IMR-90 (cell line): ENCODE measurements at regions not wholly inside any gene's neighbourhood (a gene's known extent, or its start where the extent isn't known, plus 50 kb on each side); places are given as distances from the start of the nearest gene placed in this dataset.

Source experiments
- ATAC-seq: fragments of 200-7000 bp; cut with Tn5 transposase; 2 replicates; pipeline ENCODE4 v1.9.1; 2020; ENCODE audit warnings: low read depth, mild to moderate bottlenecking, moderate library complexity
- BruUV-seq: library from RNA; stranded (reverse); fragments of 400-500 nt; replicated peaks from 2 replicates; lab custom pipeline; 2021; lab: Mats Ljungman, UMichigan
- CTCF ChIA-PET: fragments of 300-600 bp; formaldehyde crosslinking; extraction: SDS; loops from one replicate; lab custom pipeline; 2021; ENCODE audit warnings: antibody characterized with exemption; lab: Yijun Ruan, JAX
- POLR2A ChIA-PET: fragments of 300-600 bp; sonication (Branson Sonifier 250); formaldehyde crosslinking; loops from one replicate; lab custom pipeline; 2022; ENCODE audit warnings: antibody characterized with exemption; ENCODE audit not compliant: unreplicated experiment; lab: Charles Lee
- DNase-seq: peaks from one replicate; pipeline ENCODE4 v3.0.0; 2013
- H2AFZ ChIP-seq: replicated peaks from 2 replicates; pipeline ENCODE3; 2013; ENCODE audit warnings: low read length, mild to moderate bottlenecking; ENCODE audit not compliant: poor library complexity
- H2AK5ac ChIP-seq: 2 replicates; pipeline ENCODE4 v1.6.1; 2013; ENCODE audit warnings: low read depth, low read length, inconsistent platforms
- H2AK9ac ChIP-seq: replicated peaks from 2 replicates; pipeline ENCODE3; 2013; ENCODE audit warnings: mild to moderate bottlenecking, low read depth, low read length, moderate library complexity; ENCODE audit not compliant: poor library complexity
- H2BK120ac ChIP-seq: 2 replicates; pipeline ENCODE4 v1.6.1; 2013; ENCODE audit warnings: low read depth, low read length, inconsistent platforms
- H2BK15ac ChIP-seq: 3 replicates; pipeline ENCODE4 v1.6.1; 2013; ENCODE audit warnings: low read depth, low read length, inconsistent platforms
- H2BK20ac ChIP-seq: 2 replicates; pipeline ENCODE4 v1.6.1; 2013; ENCODE audit warnings: low read depth, mild to moderate bottlenecking, inconsistent platforms, low read length, moderate library complexity
- H2BK5ac ChIP-seq: 2 replicates; pipeline ENCODE4 v1.6.1; 2013; ENCODE audit warnings: mild to moderate bottlenecking, low read depth, low read length, inconsistent platforms; ENCODE audit not compliant: poor library complexity, severe bottlenecking
- H3K14ac ChIP-seq: replicated peaks from 2 replicates; pipeline ENCODE4 v1.6.1; 2013; ENCODE audit warnings: low read depth, low read length, inconsistent platforms
- H3K18ac ChIP-seq: 2 replicates; pipeline ENCODE4 v1.6.1; 2013; ENCODE audit warnings: low read depth, low read length, control low read depth
- H3K23ac ChIP-seq: 2 replicates; pipeline ENCODE4 v1.6.1; 2013; ENCODE audit warnings: low read depth, low read length, inconsistent platforms
- H3K27ac ChIP-seq: 2 replicates; pipeline ENCODE4 v1.5.1; 2013; ENCODE audit warnings: mild to moderate bottlenecking, control low read depth, low read length; ENCODE audit not compliant: insufficient read depth
- H3K27me3 ChIP-seq: 2 replicates; pipeline ENCODE4 v1.6.1; 2013; ENCODE audit warnings: low read length; ENCODE audit not compliant: control insufficient read depth, insufficient read depth
- H3K36me3 ChIP-seq: 2 replicates; pipeline ENCODE4 v1.6.1; 2013; ENCODE audit warnings: low read length, mixed read lengths; ENCODE audit not compliant: control insufficient read depth, insufficient read depth
- H3K4ac ChIP-seq: 2 replicates; pipeline ENCODE4 v1.6.1; 2013; ENCODE audit warnings: low read depth, low read length, inconsistent platforms
- H3K4me1 ChIP-seq: 2 replicates; pipeline ENCODE4 v1.6.1; 2013; ENCODE audit warnings: low read length, mixed read lengths; ENCODE audit not compliant: control insufficient read depth, insufficient read depth
- H3K4me2 ChIP-seq: 2 replicates; pipeline ENCODE4 v1.6.1; 2013; ENCODE audit warnings: low read depth, mild to moderate bottlenecking, control low read depth, low read length, moderate library complexity
- H3K4me3 ChIP-seq: 2 replicates; pipeline ENCODE4 v1.5.1; 2013; ENCODE audit warnings: low read depth, mild to moderate bottlenecking, control low read depth, low read length, moderate library complexity; ENCODE audit not compliant: insufficient read depth
- H3K56ac ChIP-seq: 2 replicates; pipeline ENCODE4 v1.6.1; 2013; ENCODE audit warnings: low read length, inconsistent platforms; ENCODE audit not compliant: insufficient read depth; ENCODE audit errors: extremely low read depth
- H3K79me1 ChIP-seq, 2 experiments: 2 replicates each; pipeline ENCODE4 v1.6.1; 2013; ENCODE audit warnings: low read length in 2 of 2, inconsistent platforms in 1 of 2, low read depth in 1 of 2
- H3K9ac ChIP-seq: 2 replicates; pipeline ENCODE4 v1.6.1; 2013; ENCODE audit warnings: low read depth, low read length, control low read depth
- H3K9me1 ChIP-seq: 2 replicates; pipeline ENCODE4 v1.6.1; 2013; ENCODE audit warnings: low read length, inconsistent platforms; ENCODE audit not compliant: insufficient read depth
- H3K9me3 ChIP-seq: 2 replicates; pipeline ENCODE4 v1.6.1; 2013; ENCODE audit warnings: low read length; ENCODE audit not compliant: control insufficient read depth, insufficient read depth
- H4K20me1 ChIP-seq: 2 replicates; pipeline ENCODE4 v1.6.1; 2013; ENCODE audit warnings: low read length, inconsistent platforms; ENCODE audit not compliant: insufficient read depth
- H4K5ac ChIP-seq: 2 replicates; pipeline ENCODE4 v1.6.1; 2013; ENCODE audit warnings: mild to moderate bottlenecking, low read depth, low read length, control low read depth
- H4K8ac ChIP-seq, 2 experiments: 2 replicates each; pipeline ENCODE4 v1.6.1; 2013; ENCODE audit warnings: low read depth in 2 of 2, low read length in 2 of 2, control low read depth in 1 of 2, inconsistent platforms in 1 of 2
- H4K91ac ChIP-seq: 2 replicates; pipeline ENCODE4 v1.6.1; 2013; ENCODE audit warnings: low read depth, low read length, inconsistent platforms; ENCODE audit not compliant: insufficient read depth
- BHLHE40 ChIP-seq: fragments of 150-350 bp; IDR thresholded peaks from 2 replicates; pipeline ENCODE4 v1.6.1; 2016; ENCODE audit warnings: mild to moderate bottlenecking, low read depth, low read length
- CHD1 ChIP-seq: IDR thresholded peaks from 2 replicates; pipeline ENCODE4 v1.6.1; 2012; ENCODE audit warnings: low read depth, low read length, improper control_type of control experiment
- ELK1 ChIP-seq: fragments of 150-350 bp; IDR thresholded peaks from 2 replicates; pipeline ENCODE4 v1.6.1; 2016; ENCODE audit warnings: low read depth, mild to moderate bottlenecking, low read length, moderate library complexity, borderline replicate concordance
- FOS ChIP-seq: fragments of 150-350 bp; IDR thresholded peaks from 2 replicates; pipeline ENCODE4 v1.6.1; 2016; ENCODE audit warnings: low read depth, low read length
- MAFK ChIP-seq: IDR thresholded peaks from 2 replicates; pipeline ENCODE4 v1.6.1; 2012; ENCODE audit warnings: low read depth, low read length, improper control_type of control experiment
- MAZ ChIP-seq: IDR thresholded peaks from 2 replicates; pipeline ENCODE4 v1.6.1; 2012; ENCODE audit warnings: low read depth, mild to moderate bottlenecking, low read length, improper control_type of control experiment, moderate library complexity, borderline replicate concordance
- POLR2A ChIP-seq: IDR thresholded peaks from 2 replicates; pipeline ENCODE4 v1.6.1; 2012; ENCODE audit warnings: mild to moderate bottlenecking, low read depth, low read length
- RAD21 ChIP-seq: IDR thresholded peaks from 2 replicates; pipeline ENCODE4 v1.6.1; 2012; ENCODE audit warnings: low read length, improper control_type of control experiment
- RCOR1 ChIP-seq: IDR thresholded peaks from 2 replicates; pipeline ENCODE4 v1.6.1; 2012; ENCODE audit warnings: mild to moderate bottlenecking, low read length, improper control_type of control experiment; ENCODE audit not compliant: insufficient replicate concordance
- RFX5 ChIP-seq: IDR thresholded peaks from 2 replicates; pipeline ENCODE4 v1.8.0; 2012; ENCODE audit warnings: low read depth, mild to moderate bottlenecking, low read length, moderate library complexity
- SMC3 ChIP-seq: fragments of 150-350 bp; IDR thresholded peaks from 2 replicates; pipeline ENCODE4 v1.6.1; 2016; ENCODE audit warnings: low read depth, mild to moderate bottlenecking, antibody characterized with exemption, low read length, moderate library complexity
- WGBS, 2 experiments: methylation state at CpG; one replicate each; pipeline versions ENCODE4 v1.1.5 to v1.1.7; 2013; ENCODE audit warnings: missing lambda C conversion rate in 2 of 2; ENCODE audit not compliant: insufficient read length in 1 of 2; ENCODE audit errors: extremely low coverage in 2 of 2; 5-methylcytosine and 5-hydroxymethylcytosine counted together
- dilution Hi-C: fragments of 300-500 bp; cut with HindIII; formaldehyde crosslinking; loops from one replicate; pipeline ENCODE4 v1.14.3; 2018; ENCODE audit warnings: low sequenced_read_pairs; ENCODE audit not compliant: unreplicated experiment
- in situ Hi-C: fragments of 300-500 bp; cut with MboI; formaldehyde crosslinking; loops from 3 replicates; pipeline ENCODE4 v1.14.3; 2019; ENCODE audit warnings: low sequenced_read_pairs, inconsistent platforms, mixed read lengths
- intact Hi-C: fragments of 100-400 bp; cut with micrococcal nuclease; formaldehyde crosslinking; loops from 2 replicates; pipeline ENCODE4 v1.10.0; 2022

DNA sequence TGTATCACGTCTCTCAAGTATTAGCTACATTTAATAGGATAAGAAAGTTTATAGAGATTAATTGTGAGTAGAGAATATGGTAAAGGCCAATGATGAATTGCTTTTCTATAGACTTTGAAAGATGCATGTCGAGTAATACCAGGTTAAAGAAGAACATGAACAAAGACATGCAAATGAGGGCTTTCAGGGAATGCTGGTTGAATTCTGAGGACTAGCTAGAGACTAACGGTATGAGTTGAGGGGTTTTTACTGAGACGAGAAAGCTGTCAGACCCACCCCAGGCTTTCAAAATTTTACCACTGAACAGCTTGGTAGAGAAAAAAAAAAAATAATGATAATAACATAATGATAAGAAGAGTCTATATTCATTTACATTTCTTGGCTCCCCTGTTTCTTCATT lies 796.0 kb upstream of the CDH8 start:
- H4K5ac ChIP-seq, result no peak overlapping the region
- H2AK9ac ChIP-seq, result no peak overlapping the region
- H2BK120ac ChIP-seq, result no peak overlapping the region
- H4K91ac ChIP-seq, result no peak overlapping the region
- H2BK15ac ChIP-seq, result no peak overlapping the region
- no peak overlapping the region for H2BK20ac ChIP-seq
- in situ Hi-C loops (no loop called here), intact Hi-C loops (no loop called here), dilution Hi-C loops (no loop called here)
- CTCF ChIA-PET, result no interaction called here
- no peak overlapping the region for H4K8ac ChIP-seq
- no peak for TF ChIP-seq MAFK
- no peak for TF ChIP-seq ELK1
- no peak for TF ChIP-seq RFX5
- TF ChIP-seq RAD21, result no peak
- TF ChIP-seq SMC3, result no peak
- TF ChIP-seq MAZ, result no peak
- TF ChIP-seq RCOR1, result no peak
- TF ChIP-seq BHLHE40, result no peak
- TF ChIP-seq FOS, result no peak
- TF ChIP-seq POLR2A, result no peak
- no peak for TF ChIP-seq CHD1
- no peak overlapping the region for H2AK5ac ChIP-seq
- H3K4me3 ChIP-seq, result no peak overlapping the region
- H3K9me3 ChIP-seq, result peaks cover 10% of the 10 kb centered on the region
- no peaks in the 10 kb centered on the region for H3K79me1 ChIP-seq
- H3K4ac ChIP-seq, result no peak overlapping the region
- no peak for DNase-seq
- no peak overlapping the region for H3K14ac ChIP-seq
- no peak overlapping the region for H3K23ac ChIP-seq
- H3K9me1 ChIP-seq, result no peaks in the 10 kb centered on the region
- no peaks in the 10 kb centered on the region for H3K36me3 ChIP-seq
- H2AFZ ChIP-seq, result no peak overlapping the region
- BruUV-seq, result no TSS peak
- ATAC-seq, result no peak
- H4K20me1 ChIP-seq, result no peaks in the 10 kb centered on the region
- H3K4me1 ChIP-seq, result no peaks in the 10 kb centered on the region
- no peaks in the 10 kb centered on the region for H3K27me3 ChIP-seq
- no peak overlapping the region for H3K27ac ChIP-seq
- H3K18ac ChIP-seq, result no peak overlapping the region
- H3K56ac ChIP-seq, result no peak overlapping the region
- H2BK5ac ChIP-seq, result no peak overlapping the region
- WGBS, 2 experiments, result no CpG with 5 or more reads among the region's 4 CpGs
- no peak overlapping the region for H3K4me2 ChIP-seq
- no peak overlapping the region for H3K9ac ChIP-seq
- POLR2A ChIA-PET, result no interaction called here
